ENCODE measurements at regions not wholly inside any gene's neighbourhood (a gene's known extent, or its start where the extent isn't known, plus 50 kb on each side); places are given as distances from the start of the nearest gene placed in this dataset.

DNA sequence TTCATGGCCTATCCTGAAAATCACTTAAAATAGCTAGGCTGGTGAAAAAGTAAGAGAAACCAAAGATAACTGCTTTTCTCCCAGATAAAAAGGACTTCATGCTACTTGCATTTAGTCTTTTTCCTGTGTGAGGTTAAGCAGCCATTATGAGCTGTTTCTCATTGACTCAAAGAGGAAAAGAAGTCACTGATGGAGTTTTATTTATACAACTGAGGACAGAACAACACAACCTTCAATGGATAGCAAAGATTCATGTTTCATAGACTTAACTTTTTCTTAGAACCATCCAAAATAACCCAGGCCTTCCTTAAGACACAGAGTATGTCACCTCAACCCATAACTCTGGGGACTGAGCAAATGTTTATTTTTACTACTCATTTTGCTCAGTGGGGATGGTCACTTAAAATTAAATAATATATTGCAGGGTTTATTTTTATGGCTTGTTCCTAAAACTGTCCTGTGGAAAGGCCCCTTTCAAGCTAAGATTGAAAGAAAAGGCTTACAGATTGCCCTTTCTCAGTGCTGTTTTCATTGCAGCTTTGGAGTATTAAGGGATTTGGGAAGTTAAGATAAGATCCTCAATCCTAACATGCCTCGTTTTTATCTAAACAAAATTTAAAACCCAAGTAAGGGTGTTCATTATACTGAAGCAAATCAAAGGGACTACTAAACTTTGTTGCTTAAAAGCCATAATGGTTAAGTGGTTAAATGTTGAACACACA lies 252.6 kb upstream of the MAD2L1 start:
- intact Hi-C loops (cut with micrococcal nuclease), result no loop called here
- H3K36me3 Mint-ChIP-seq (ENCODE audit: low read depth), result no peaks in the 10 kb centered on the region
- no peaks in the 10 kb centered on the region for H3K4me1 Mint-ChIP-seq (ENCODE audit: low read depth)
- ATAC-seq (no peak), DNase-seq (no peak)
- ChIA-PET POLR2A (interaction anchor here (0.5 kb wide), 1 partner anchor 33 kb away, joined by 3 read pairs; no protein-coding TSS in a partner anchor), CTCF (no interaction called here)
- H3K9me3 Mint-ChIP-seq, result no peaks in the 10 kb centered on the region
- H3K27me3 Mint-ChIP-seq, result no peaks in the 10 kb centered on the region
- no peak overlapping the region for H3K27ac Mint-ChIP-seq
- TF ChIP-seq CTCF (IDR thresholded peaks at IDR 0.05), result no peak
- no peak overlapping the region for H3K4me3 Mint-ChIP-seq

DNA sequence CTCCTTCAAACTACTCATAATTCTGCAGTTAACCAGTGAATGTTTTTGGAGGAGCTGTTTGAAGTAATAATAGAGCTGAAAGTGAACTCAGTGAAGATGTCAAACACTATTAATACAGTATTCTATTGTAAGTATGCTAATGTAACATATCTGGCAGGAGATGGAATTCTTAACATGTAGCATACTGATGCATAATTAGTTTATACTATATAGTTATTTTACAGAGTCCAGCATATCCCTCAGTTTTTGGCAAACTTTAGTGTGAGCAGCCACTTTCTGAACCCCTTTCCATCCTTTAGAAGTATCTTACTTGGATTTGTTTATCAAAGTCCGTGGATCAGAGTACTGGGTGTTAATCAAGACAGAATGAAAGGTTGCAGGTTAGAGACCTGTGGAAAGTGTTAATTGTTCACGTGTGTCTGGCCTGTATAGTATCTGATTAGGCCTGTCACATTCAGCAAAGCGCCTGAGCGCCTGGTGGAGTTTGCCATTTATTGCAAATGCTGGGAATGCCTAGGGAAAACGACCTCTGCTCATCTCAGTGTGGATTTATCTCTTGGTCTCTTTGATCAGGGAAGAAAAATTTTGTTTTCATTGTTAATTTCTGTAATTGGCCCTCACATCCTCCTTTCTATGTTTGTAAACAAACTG lies 251.7 kb upstream of the MAD2L1 start:
- ATAC-seq, result no peak
- no peaks in the 10 kb centered on the region for H3K27me3 Mint-ChIP-seq
- no peak for DNase-seq
- intact Hi-C loops (cut with micrococcal nuclease), result no loop called here
- ChIA-PET POLR2A (no interaction called here), CTCF (no interaction called here)
- no peaks in the 10 kb centered on the region for H3K9me3 Mint-ChIP-seq
- H3K4me3 Mint-ChIP-seq, result no peak overlapping the region
- no peaks in the 10 kb centered on the region for H3K4me1 Mint-ChIP-seq (ENCODE audit: low read depth)
- H3K36me3 Mint-ChIP-seq (ENCODE audit: low read depth), result no peaks in the 10 kb centered on the region
- TF ChIP-seq CTCF (IDR thresholded peaks at IDR 0.05), result no peak
- H3K27ac Mint-ChIP-seq, result no peak overlapping the region

DNA sequence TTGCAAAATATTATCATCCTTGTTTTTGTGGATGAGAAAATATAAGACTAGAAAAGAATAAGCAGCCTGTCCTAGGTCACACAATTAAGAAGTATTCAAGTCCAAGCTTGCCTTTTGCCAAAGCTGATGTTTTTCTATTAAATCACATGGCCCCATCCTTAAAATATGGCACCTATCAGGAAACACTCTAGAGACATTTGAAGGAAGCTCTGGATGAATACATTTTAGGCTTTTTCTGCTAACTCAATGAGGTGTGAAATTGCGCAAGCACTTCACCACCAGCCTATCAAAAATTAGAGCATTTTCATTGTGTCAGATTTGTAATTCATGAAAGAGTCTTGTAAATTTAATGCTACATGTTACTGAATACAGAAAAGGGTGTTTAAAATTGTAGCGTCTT lies 251.1 kb upstream of the MAD2L1 start:
- ChIA-PET POLR2A (no interaction called here), CTCF (no interaction called here)
- H3K36me3 Mint-ChIP-seq (ENCODE audit: low read depth), result no peaks in the 10 kb centered on the region
- no peaks in the 10 kb centered on the region for H3K27me3 Mint-ChIP-seq
- no peak overlapping the region for H3K4me3 Mint-ChIP-seq
- H3K4me1 Mint-ChIP-seq (ENCODE audit: low read depth), result no peaks in the 10 kb centered on the region
- intact Hi-C loops (cut with micrococcal nuclease), result no loop called here
- no peak overlapping the region for H3K27ac Mint-ChIP-seq
- no peak for ATAC-seq
- TF ChIP-seq CTCF (IDR thresholded peaks at IDR 0.05), result no peak
- DNase-seq, result no peak
- no peaks in the 10 kb centered on the region for H3K9me3 Mint-ChIP-seq

GRCh38 chr4:120316416-120316815 lies 249.8 kb upstream of the MAD2L1 start:
- Mint-ChIP-seq H3K4me3 (no peak overlapping the region), H3K36me3 (ENCODE audit: low read depth) (no peaks in the 10 kb centered on the region), H3K27me3 (no peaks in the 10 kb centered on the region), H3K27ac (no peak overlapping the region), H3K4me1 (ENCODE audit: low read depth) (no peaks in the 10 kb centered on the region), H3K9me3 (no peaks in the 10 kb centered on the region)
- DNase-seq (no peak), ATAC-seq (no peak)
- ChIA-PET POLR2A (no interaction called here), CTCF (no interaction called here)
- no peak for TF ChIP-seq CTCF (IDR thresholded peaks at IDR 0.05)
- intact Hi-C loops (cut with micrococcal nuclease), result no loop called here

DNA sequence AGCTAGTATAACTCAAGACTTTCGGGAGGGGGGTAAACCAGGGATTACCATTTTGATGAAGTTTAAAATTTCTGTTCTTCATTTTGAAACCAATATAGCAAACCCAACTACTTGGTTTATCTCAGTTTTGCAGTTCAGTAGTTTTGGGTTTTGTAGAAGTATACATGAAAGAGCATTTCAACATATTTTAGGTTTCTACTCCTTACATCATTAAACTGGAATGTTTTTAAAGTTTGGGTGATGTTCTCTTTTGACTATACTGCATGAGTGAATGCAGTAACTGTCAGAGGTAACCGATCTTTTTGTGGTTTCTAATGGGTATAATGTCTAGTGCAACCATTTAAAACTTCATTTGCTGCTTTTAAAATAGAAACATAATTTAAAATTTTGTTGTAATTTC lies 248.3 kb upstream of the MAD2L1 start:
- Mint-ChIP-seq H3K27me3 (peaks cover 4% of the 10 kb centered on the region), H3K36me3 (ENCODE audit: low read depth) (no peaks in the 10 kb centered on the region), H3K4me3 (no peak overlapping the region), H3K27ac (no peak overlapping the region), H3K9me3 (no peaks in the 10 kb centered on the region), H3K4me1 (ENCODE audit: low read depth) (no peaks in the 10 kb centered on the region)
- DNase-seq (no peak), ATAC-seq (no peak)
- TF ChIP-seq CTCF (IDR thresholded peaks at IDR 0.05), result no peak
- ChIA-PET POLR2A (no interaction called here), CTCF (no interaction called here)
- intact Hi-C loops (cut with micrococcal nuclease), result no loop called here
